ENCODE measurements at regions not wholly inside any gene's neighbourhood (a gene's known extent, or its start where the extent isn't known, plus 50 kb on each side); places are given as distances from the start of the nearest gene placed in this dataset.

GRCh38 chr22:48097723-48098122, 1335.3 kb downstream of the TBC1D22A start:
- DNase-seq (ENCODE audit: low read depth), result no peak

GRCh38 chr22:48096851-48097665, 1334.6 kb downstream of the TBC1D22A start:
- no peak for DNase-seq (ENCODE audit: low read depth)

- no peak for DNase-seq (ENCODE audit: low read depth)
These were observed 1334.0 kb downstream of the TBC1D22A start for GRCh38 chr22:48096411-48096810.

GRCh38 chr22:48093981-48094380, 1331.5 kb downstream of the TBC1D22A start:
- no peak for DNase-seq (ENCODE audit: low read depth)

GRCh38 chr22:48092866-48093265, 1330.4 kb downstream of the TBC1D22A start:
- no peak for DNase-seq (ENCODE audit: low read depth)

GRCh38 chr22:48091656-48092223, 1329.3 kb downstream of the TBC1D22A start:
- no peak for DNase-seq (ENCODE audit: low read depth)

- no peak for DNase-seq (ENCODE audit: low read depth)
These were observed 1328.7 kb downstream of the TBC1D22A start for GRCh38 chr22:48091060-48091650.

- no peak for DNase-seq (ENCODE audit: low read depth)
These were observed 1327.9 kb downstream of the TBC1D22A start for GRCh38 chr22:48090332-48090672.

GRCh38 chr22:48089601-48090331, 1327.3 kb downstream of the TBC1D22A start:
- DNase-seq (ENCODE audit: low read depth), result peak; percentile 6

- no peak for DNase-seq (ENCODE audit: low read depth)
These were observed 1326.6 kb downstream of the TBC1D22A start for GRCh38 chr22:48088926-48089536.

GRCh38 chr22:48088251-48088650, 1325.8 kb downstream of the TBC1D22A start:
- DNase-seq (ENCODE audit: low read depth), result no peak

- DNase-seq (ENCODE audit: low read depth), result no peak
These were observed 1323.6 kb downstream of the TBC1D22A start for GRCh38 chr22:48085901-48086645.

GRCh38 chr22:48084729-48085050, 1322.2 kb downstream of the TBC1D22A start:
- no peak for DNase-seq (ENCODE audit: low read depth)

GRCh38 chr22:48084041-48084728, 1321.7 kb downstream of the TBC1D22A start:
- no peak for DNase-seq (ENCODE audit: low read depth)

GRCh38 chr22:48083502-48083901, 1321.1 kb downstream of the TBC1D22A start:
- DNase-seq (ENCODE audit: low read depth), result no peak

GRCh38 chr22:48082284-48082683, 1319.8 kb downstream of the TBC1D22A start:
- no peak for DNase-seq (ENCODE audit: low read depth)

- no peak for DNase-seq (ENCODE audit: low read depth)
These were observed 1318.8 kb downstream of the TBC1D22A start for GRCh38 chr22:48081281-48081680.

- DNase-seq (ENCODE audit: low read depth), result no peak
These were observed 1318.1 kb downstream of the TBC1D22A start for GRCh38 chr22:48080316-48081165.

- DNase-seq (ENCODE audit: low read depth), result no peak
These were observed 1317.2 kb downstream of the TBC1D22A start for GRCh38 chr22:48079505-48080290.
